WTC11 (cell line): ENCODE measurements at regions not wholly inside any gene's neighbourhood (a gene's known extent, or its start where the extent isn't known, plus 50 kb on each side); places are given as distances from the start of the nearest gene placed in this dataset.

Source experiments
- ATAC-seq: fragments of 200-7000 bp; cut with Tn5 transposase; 2 replicates; pipeline ENCODE4 v1.10.0; 2021; ENCODE audit warnings: mild to moderate bottlenecking, moderate library complexity
- CTCF ChIA-PET: fragments of 300-600 bp; sonication (Branson Sonifier 250); formaldehyde crosslinking; loops from one replicate; lab custom pipeline; 2021; ENCODE audit warnings: antibody characterized with exemption; lab: Charles Lee
- POLR2A ChIA-PET: fragments of 350-600 bp; sonication (Branson Sonifier 250); formaldehyde crosslinking; loops from one replicate; lab custom pipeline; 2021; ENCODE audit warnings: antibody characterized with exemption; lab: Charles Lee
- DNase-seq: peaks from one replicate; pipeline ENCODE4 v3.0.0; 2021; ENCODE audit warnings: low spot score
- H3K27ac Mint-ChIP-seq: 2 replicates; pipeline ENCODE4 v1.8.0; 2021; ENCODE audit warnings: mixed read lengths
- H3K27me3 Mint-ChIP-seq: 2 replicates; pipeline ENCODE4 v1.8.0; 2021; ENCODE audit warnings: low read depth, mild to moderate bottlenecking, moderate library complexity, mixed read lengths
- H3K36me3 Mint-ChIP-seq: 2 replicates; pipeline ENCODE4 v1.8.0; 2021; ENCODE audit warnings: mixed read lengths
- H3K4me1 Mint-ChIP-seq: 2 replicates; pipeline ENCODE4 v1.8.0; 2022; ENCODE audit warnings: mixed read lengths
- H3K4me3 Mint-ChIP-seq: 2 replicates; pipeline ENCODE4 v1.8.0; 2021; ENCODE audit warnings: mild to moderate bottlenecking, moderate library complexity, mixed read lengths
- H3K9me3 Mint-ChIP-seq: 2 replicates; pipeline ENCODE4 v1.8.0; 2021; ENCODE audit warnings: mixed read lengths
- ATF3 ChIP-seq: sonication (generic); formaldehyde crosslinking; conservative IDR thresholded peaks from 2 replicates; pipeline ENCODE4 v1.8.1; 2022; ENCODE audit warnings: mild to moderate bottlenecking, missing genetic modification reagents
- E2F4 ChIP-seq: sonication (generic); formaldehyde crosslinking; IDR thresholded peaks from 2 replicates; pipeline ENCODE4 v1.8.1; 2022; ENCODE audit warnings: low read depth, mild to moderate bottlenecking, moderate library complexity, missing genetic modification reagents, borderline replicate concordance
- E2F5 ChIP-seq: sonication (generic); formaldehyde crosslinking; IDR thresholded peaks from 2 replicates; pipeline ENCODE4 v1.8.1; 2022; ENCODE audit warnings: mild to moderate bottlenecking, moderate library complexity, missing genetic modification reagents
- ELF4 ChIP-seq: sonication (generic); formaldehyde crosslinking; IDR thresholded peaks from 2 replicates; pipeline ENCODE4 v1.8.1; 2022; ENCODE audit warnings: low read depth, mild to moderate bottlenecking, moderate library complexity, missing genetic modification reagents
- FOXK1 ChIP-seq: sonication (generic); formaldehyde crosslinking; IDR thresholded peaks from 2 replicates; pipeline ENCODE4 v1.8.0; 2022; ENCODE audit warnings: mild to moderate bottlenecking, moderate library complexity, missing genetic modification reagents
- FOXP4 ChIP-seq: sonication (generic); formaldehyde crosslinking; IDR thresholded peaks from 2 replicates; pipeline ENCODE4 v1.8.0; 2022; ENCODE audit warnings: mild to moderate bottlenecking, missing genetic modification reagents
- GRHL2 ChIP-seq: fragments of 250-450 bp; sonication (Bioruptor Pico); IDR thresholded peaks from 2 replicates; pipeline ENCODE4 v1.8.0; 2022; ENCODE audit warnings: mild to moderate bottlenecking, moderate library complexity; ENCODE audit not compliant: insufficient replicate concordance, severe bottlenecking
- HMGA2 ChIP-seq: fragments of 250-450 bp; sonication (Bioruptor Pico); IDR thresholded peaks from 2 replicates; pipeline ENCODE4 v1.4.0; 2021; ENCODE audit warnings: mild to moderate bottlenecking, moderate library complexity
- IRF2 ChIP-seq: sonication (generic); formaldehyde crosslinking; IDR thresholded peaks from 2 replicates; pipeline ENCODE4 v1.8.0; 2022; ENCODE audit warnings: low read depth, missing genetic modification reagents, borderline replicate concordance
- JAZF1 ChIP-seq: fragments of 250-450 bp; sonication (Bioruptor Pico); IDR thresholded peaks from 2 replicates; pipeline ENCODE4 v1.9.0; 2021; ENCODE audit warnings: moderate library complexity, mild to moderate bottlenecking, inconsistent platforms
- JUN ChIP-seq: sonication (generic); formaldehyde crosslinking; IDR thresholded peaks from 2 replicates; pipeline ENCODE4 v1.8.0; 2023; ENCODE audit warnings: mild to moderate bottlenecking, missing genetic modification reagents
- KAT7 ChIP-seq: sonication (generic); formaldehyde crosslinking; IDR thresholded peaks from 2 replicates; pipeline ENCODE4 v1.8.1; 2023; ENCODE audit warnings: missing genetic modification reagents, mild to moderate bottlenecking, borderline replicate concordance
- NFATC4 ChIP-seq: fragments of 250-450 bp; sonication (Bioruptor Pico); IDR thresholded peaks from 2 replicates; pipeline ENCODE4 v1.9.0; 2021; ENCODE audit warnings: mild to moderate bottlenecking
- NR3C1 ChIP-seq: sonication (generic); formaldehyde crosslinking; conservative IDR thresholded peaks from 2 replicates; pipeline ENCODE4 v1.8.1; 2023; ENCODE audit warnings: low read depth, mild to moderate bottlenecking, missing genetic modification reagents
- OVOL2 ChIP-seq: fragments of 250-450 bp; sonication (Bioruptor Pico); IDR thresholded peaks from 2 replicates; pipeline ENCODE4 v1.9.0; 2021; ENCODE audit warnings: mild to moderate bottlenecking, borderline replicate concordance
- PREB ChIP-seq: sonication (generic); formaldehyde crosslinking; IDR thresholded peaks from 2 replicates; pipeline ENCODE4 v1.8.1; 2022; ENCODE audit warnings: mild to moderate bottlenecking, missing genetic modification reagents, moderate library complexity, borderline replicate concordance
- TCF7 ChIP-seq: sonication (generic); formaldehyde crosslinking; IDR thresholded peaks from 2 replicates; pipeline ENCODE4 v1.8.0; 2022; ENCODE audit warnings: mild to moderate bottlenecking, low read depth, missing genetic modification reagents, moderate library complexity
- TP53 ChIP-seq: sonication (generic); formaldehyde crosslinking; IDR thresholded peaks from 2 replicates; pipeline ENCODE4 v1.8.1; 2023; ENCODE audit warnings: mild to moderate bottlenecking, missing genetic modification reagents
- ZNF138 ChIP-seq: sonication (generic); formaldehyde crosslinking; conservative IDR thresholded peaks from 2 replicates; pipeline ENCODE4 v1.8.1; 2022; ENCODE audit warnings: mild to moderate bottlenecking, moderate library complexity, missing genetic modification reagents
- ZNF219 ChIP-seq: sonication (generic); formaldehyde crosslinking; IDR thresholded peaks from 2 replicates; pipeline ENCODE4 v1.8.0; 2023; ENCODE audit warnings: missing genetic modification reagents, mild to moderate bottlenecking, borderline replicate concordance
- ZNF232 ChIP-seq: sonication (generic); formaldehyde crosslinking; IDR thresholded peaks from 2 replicates; pipeline ENCODE4 v1.8.0; 2022; ENCODE audit warnings: mild to moderate bottlenecking, missing genetic modification reagents
- ZNF416 ChIP-seq: fragments of 250-450 bp; sonication (Bioruptor Pico); IDR thresholded peaks from 2 replicates; pipeline ENCODE4 v1.9.0; 2021; ENCODE audit warnings: mild to moderate bottlenecking, inconsistent platforms
- ZNF423 ChIP-seq: fragments of 250-450 bp; sonication (Bioruptor Pico); IDR thresholded peaks from 2 replicates; pipeline ENCODE4 v2.1.2; 2022; ENCODE audit warnings: mild to moderate bottlenecking, moderate library complexity
- ZNF671 ChIP-seq: fragments of 250-450 bp; sonication (Bioruptor Pico); IDR thresholded peaks from 2 replicates; pipeline ENCODE4 v1.8.0; 2021; ENCODE audit warnings: mild to moderate bottlenecking
- TF ChIP-seq, protein P1 (sequence below): sonication (generic); formaldehyde crosslinking; IDR thresholded peaks from 2 replicates; pipeline ENCODE4 v1.8.1; 2023; ENCODE audit warnings: mild to moderate bottlenecking, moderate library complexity, missing genetic modification reagents

GRCh38 chr2:52336951-52337350 lies 1305.0 kb upstream of the NRXN1 start (continued):
- TF ChIP-seq FOXP4 (no peak), ZNF416 (CRISPR knock-in tag) (no peak), ZNF423 (CRISPR knock-in tag) (no peak), IRF2 (CRISPR knock-in tag) (no peak)
- TF ChIP-seq, protein P1, sequence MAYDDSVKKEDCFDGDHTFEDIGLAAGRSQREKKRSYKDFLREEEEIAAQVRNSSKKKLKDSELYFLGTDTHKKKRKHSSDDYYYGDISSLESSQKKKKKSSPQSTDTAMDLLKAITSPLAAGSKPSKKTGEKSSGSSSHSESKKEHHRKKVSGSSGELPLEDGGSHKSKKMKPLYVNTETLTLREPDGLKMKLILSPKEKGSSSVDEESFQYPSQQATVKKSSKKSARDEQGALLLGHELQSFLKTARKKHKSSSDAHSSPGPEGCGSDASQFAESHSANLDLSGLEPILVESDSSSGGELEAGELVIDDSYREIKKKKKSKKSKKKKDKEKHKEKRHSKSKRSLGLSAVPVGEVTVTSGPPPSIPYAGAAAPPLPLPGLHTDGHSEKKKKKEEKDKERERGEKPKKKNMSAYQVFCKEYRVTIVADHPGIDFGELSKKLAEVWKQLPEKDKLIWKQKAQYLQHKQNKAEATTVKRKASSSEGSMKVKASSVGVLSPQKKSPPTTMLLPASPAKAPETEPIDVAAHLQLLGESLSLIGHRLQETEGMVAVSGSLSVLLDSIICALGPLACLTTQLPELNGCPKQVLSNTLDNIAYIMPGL (CRISPR knock-in tag): no peak

DNA sequence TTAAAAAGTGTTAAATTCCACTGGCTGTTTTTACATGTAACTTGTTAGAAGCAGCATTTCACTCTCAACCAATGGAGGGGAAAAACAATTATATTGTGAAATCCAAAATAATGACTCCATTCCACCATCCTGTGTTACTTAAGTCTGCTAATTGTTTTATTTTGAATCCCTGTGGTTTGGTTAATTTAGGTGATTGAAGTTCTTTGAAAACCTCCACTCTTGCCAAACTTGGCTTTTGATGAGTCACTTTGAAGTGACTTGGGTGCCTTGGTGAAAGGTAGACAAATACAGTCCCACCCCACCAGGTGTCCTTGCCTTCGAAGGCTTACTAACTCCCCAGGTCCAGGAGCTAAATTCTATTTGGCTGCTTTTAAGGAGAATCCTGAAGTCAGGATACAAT lies 1303.8 kb upstream of the NRXN1 start:
- no peaks in the 10 kb centered on the region for H3K36me3 Mint-ChIP-seq
- H3K27me3 Mint-ChIP-seq: no peaks in the 10 kb centered on the region
- TF ChIP-seq ZNF138 (no peak), PREB (CRISPR knock-in tag) (no peak), E2F4 (CRISPR knock-in tag) (no peak), KAT7 (CRISPR knock-in tag) (no peak), HMGA2 (no peak), OVOL2 (CRISPR knock-in tag) (no peak), ZNF232 (CRISPR knock-in tag) (no peak), JUN (CRISPR knock-in tag) (no peak)
- TF ChIP-seq, protein P1 (CRISPR knock-in tag): no peak
- peak overlapping the region; percentile 74; the same call in 1 of the 2 replicates for H3K27ac Mint-ChIP-seq
- peaks cover 50% of the 10 kb centered on the region for H3K4me1 Mint-ChIP-seq
- no peaks in the 10 kb centered on the region for H3K9me3 Mint-ChIP-seq
- ATAC-seq (no peak), DNase-seq (no peak)
- ChIA-PET CTCF (no interaction called here), POLR2A (no interaction called here)
- H3K4me3 Mint-ChIP-seq: no peak overlapping the region; the same call in 1 of the 2 replicates

DNA sequence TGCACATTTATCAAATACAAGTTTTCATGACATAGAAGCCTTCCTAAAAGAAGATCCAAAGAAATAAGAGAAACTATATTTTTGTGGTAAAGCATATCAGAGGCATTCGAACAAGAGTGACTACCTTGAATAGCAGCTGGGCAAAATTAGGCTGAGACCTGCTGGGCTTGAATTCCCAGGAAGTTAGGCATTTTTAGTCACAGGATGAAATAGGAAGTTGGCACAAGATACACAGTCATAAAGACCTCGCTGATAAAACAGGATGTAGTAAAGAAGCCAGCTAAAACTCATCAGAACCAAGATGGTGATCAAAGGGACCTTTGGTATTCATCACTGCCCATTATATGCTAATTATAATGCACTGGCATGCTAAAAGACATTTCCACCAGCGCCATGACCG lies 1302.3 kb upstream of the NRXN1 start:
- POLR2A ChIA-PET: no interaction called here
- no peak for ATAC-seq
- H3K4me3 Mint-ChIP-seq: no peak overlapping the region
- TF ChIP-seq GRHL2 (no peak), ELF4 (CRISPR knock-in tag) (no peak), ZNF671 (CRISPR knock-in tag) (no peak), TP53 (CRISPR knock-in tag) (no peak), JAZF1 (CRISPR knock-in tag) (no peak), E2F5 (CRISPR knock-in tag) (no peak), NFATC4 (no peak), TCF7 (CRISPR knock-in tag) (no peak), FOXK1 (CRISPR knock-in tag) (no peak), ATF3 (no peak), NR3C1 (CRISPR knock-in tag) (no peak), ZNF219 (CRISPR knock-in tag) (no peak)

More for the DNA sequence above, 1302.3 kb upstream of the NRXN1 start:
- Mint-ChIP-seq H3K27ac (no peak overlapping the region), H3K36me3 (no peaks in the 10 kb centered on the region), H3K4me1 (peaks cover 39% of the 10 kb centered on the region), H3K9me3 (peaks cover 6% of the 10 kb centered on the region; the same call in 1 of the 2 replicates), H3K27me3 (no peaks in the 10 kb centered on the region)
- no peak for DNase-seq
- CTCF ChIA-PET: no interaction called here
